ENCODE measurements at regions not wholly inside any gene's neighbourhood (a gene's known extent, or its start where the extent isn't known, plus 50 kb on each side); places are given as distances from the start of the nearest gene placed in this dataset.
"Not testable (repeated sequence)": the region's sequence is repeated elsewhere in the genome, so short reads cannot be mapped to it uniquely, and the experiment has no call there.

DNA sequence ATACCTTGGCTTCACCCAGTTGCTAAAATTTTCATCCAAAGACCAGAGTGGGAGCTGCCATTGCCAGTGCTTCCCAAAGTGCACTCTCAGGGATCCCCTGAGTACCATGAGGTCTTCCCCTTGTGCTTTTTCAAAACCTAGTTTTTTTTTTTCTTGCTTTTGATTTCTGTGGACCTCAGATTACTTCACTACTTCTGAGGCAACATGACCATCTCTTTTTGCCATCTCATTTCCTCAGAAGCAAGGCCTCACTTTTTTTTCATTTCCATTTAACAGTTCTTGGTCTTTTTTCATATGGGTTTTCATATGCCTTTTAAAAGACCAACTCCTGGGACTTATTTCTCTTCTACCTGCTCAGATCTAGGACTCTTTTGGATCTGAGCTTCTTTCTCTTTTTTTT lies 64.1 kb upstream of the MMS22L start:
- Histone ChIP-seq H3K27me3 (ENCODE audit: control insufficient read depth, insufficient read depth) (no peaks in the 10 kb centered on the region), H3K4me3 (ENCODE audit: low read length) (no peak overlapping the region), H3K4me1 (ENCODE audit: control insufficient read depth, insufficient read depth, low read length) (no peaks in the 10 kb centered on the region), H3K27ac (ENCODE audit: low read length) (no peak overlapping the region), H3K9me3 (ENCODE audit: control insufficient read depth, low read length) (no peaks in the 10 kb centered on the region)
- ATAC-seq (no peak), DNase-seq (no peak)
- intact Hi-C loops (cut with DNase I) = no loop called here

DNA sequence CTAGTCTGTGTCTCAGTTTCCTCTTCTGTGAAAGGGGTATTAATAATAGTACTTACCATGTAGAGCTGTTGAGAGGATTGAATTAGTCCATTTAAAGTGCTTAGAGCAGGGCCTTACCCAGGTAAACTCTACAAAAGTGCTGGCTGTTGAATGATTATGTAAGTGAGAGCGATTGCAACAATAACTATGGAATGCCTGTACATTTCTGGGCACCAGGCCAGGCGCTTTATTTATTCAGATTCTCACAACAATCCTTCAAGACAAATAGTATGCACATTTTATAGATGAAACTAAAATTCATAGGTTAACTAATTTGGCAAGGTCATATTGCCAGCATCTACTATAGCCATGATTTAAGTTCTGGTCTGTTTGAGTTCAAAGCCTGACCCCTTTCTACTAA lies 78.3 kb upstream of the MMS22L start:
- ATAC-seq = no peak
- no peak overlapping the region for H3K4me3 ChIP-seq (ENCODE audit: low read length)
- H3K9me3 ChIP-seq (ENCODE audit: control insufficient read depth, low read length) = no peaks in the 10 kb centered on the region
- no peak overlapping the region for H3K27ac ChIP-seq (ENCODE audit: low read length)
- WGBS = 58% methylated on average over 2 of the region's 2 CpGs
- DNase-seq = no peak
- no peaks in the 10 kb centered on the region for H3K27me3 ChIP-seq (ENCODE audit: control insufficient read depth, insufficient read depth)
- H3K4me1 ChIP-seq (ENCODE audit: control insufficient read depth, insufficient read depth, low read length) = no peaks in the 10 kb centered on the region
- intact Hi-C loops (cut with DNase I) = no loop called here

DNA sequence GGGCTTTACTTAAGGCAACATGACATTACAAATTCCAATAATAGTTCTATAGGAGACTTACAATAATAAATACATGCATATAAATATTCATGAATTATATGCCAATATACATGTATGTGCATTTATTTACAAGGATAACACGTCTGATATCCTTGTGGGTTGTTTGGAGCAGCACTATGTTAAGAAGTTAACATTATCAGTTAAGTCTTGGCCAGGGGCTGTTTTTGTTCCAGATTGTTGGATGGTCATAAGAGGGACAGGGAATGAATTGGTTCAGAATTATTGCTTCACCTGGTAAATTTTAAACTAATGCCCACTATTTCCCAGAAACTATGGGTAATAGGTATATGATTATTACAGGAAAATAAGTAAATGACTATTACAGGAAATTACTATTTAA lies 81.3 kb upstream of the MMS22L start:
- no peak overlapping the region for H3K4me3 ChIP-seq (ENCODE audit: low read length)
- intact Hi-C loops (cut with DNase I) = no loop called here
- no peaks in the 10 kb centered on the region for H3K4me1 ChIP-seq (ENCODE audit: control insufficient read depth, insufficient read depth, low read length)
- ATAC-seq = no peak
- 40% methylated on average over 1 of the region's 1 CpG for WGBS
- DNase-seq = no peak
- no peaks in the 10 kb centered on the region for H3K9me3 ChIP-seq (ENCODE audit: control insufficient read depth, low read length)
- H3K27me3 ChIP-seq (ENCODE audit: control insufficient read depth, insufficient read depth) = no peaks in the 10 kb centered on the region
- H3K27ac ChIP-seq (ENCODE audit: low read length) = no peak overlapping the region

DNA sequence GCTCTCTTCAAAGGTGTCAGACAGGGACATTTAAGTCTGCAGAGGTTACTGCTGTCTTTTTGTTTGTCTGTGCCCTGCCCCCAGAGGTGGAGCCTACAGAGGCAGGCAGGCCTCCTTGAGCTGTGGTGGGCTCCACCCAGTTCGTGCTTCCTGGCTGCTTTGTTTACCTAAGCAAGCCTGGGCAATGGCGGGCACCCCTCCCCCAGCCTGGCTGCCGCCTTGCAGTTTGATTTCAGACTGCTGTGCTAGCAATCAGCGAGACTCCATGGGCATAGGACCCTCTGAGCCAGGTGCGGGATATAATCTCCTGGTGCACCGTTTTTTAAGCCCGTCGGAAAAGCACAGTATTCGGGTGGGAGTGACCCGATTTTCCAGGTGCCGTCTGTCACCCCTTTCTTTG lies 99.1 kb upstream of the MMS22L start:
- ATAC-seq; H3K27ac ChIP-seq (ENCODE audit: low read length); H3K4me3 ChIP-seq (ENCODE audit: low read length); H3K9me3 ChIP-seq (ENCODE audit: control insufficient read depth, low read length); DNase-seq; intact Hi-C loops (cut with DNase I); H3K27me3 ChIP-seq (ENCODE audit: control insufficient read depth, insufficient read depth); H3K4me1 ChIP-seq (ENCODE audit: control insufficient read depth, insufficient read depth, low read length): not testable (repeated sequence)
- WGBS = 84% methylated on average over 10 of the region's 11 CpGs

DNA sequence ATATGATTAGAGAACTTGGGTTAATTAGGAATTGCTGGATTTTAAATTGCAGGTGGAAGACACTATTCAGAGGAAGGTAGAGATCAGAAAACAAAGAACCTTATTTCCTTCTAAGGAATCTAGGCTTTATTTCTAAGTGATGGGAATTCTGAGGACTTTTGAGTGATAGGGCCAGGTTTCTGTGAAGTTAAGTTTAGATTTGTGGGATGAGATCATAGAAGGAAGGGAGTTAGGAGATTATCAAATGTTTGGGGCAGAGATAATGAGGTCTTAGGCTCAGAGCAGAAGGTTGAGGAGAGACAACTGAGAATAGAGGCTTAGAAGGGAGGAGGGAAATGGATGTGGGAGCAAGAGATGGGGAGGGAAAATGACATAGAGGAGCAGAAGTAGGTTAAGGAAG lies 109.7 kb upstream of the MMS22L start:
- DNase-seq (no peak), ATAC-seq (no peak)
- Histone ChIP-seq H3K4me1 (ENCODE audit: control insufficient read depth, insufficient read depth, low read length) (no peaks in the 10 kb centered on the region), H3K27me3 (ENCODE audit: control insufficient read depth, insufficient read depth) (no peaks in the 10 kb centered on the region), H3K27ac (ENCODE audit: low read length) (no peak overlapping the region), H3K9me3 (ENCODE audit: control insufficient read depth, low read length) (no peaks in the 10 kb centered on the region), H3K4me3 (ENCODE audit: low read length) (no peak overlapping the region)
- intact Hi-C loops (cut with DNase I) = loop anchor here in 3 of 4 donors (5.0 to 10.0 kb wide), 4 partner anchors 205 to 328 kb away; no protein-coding TSS in a partner anchor

DNA sequence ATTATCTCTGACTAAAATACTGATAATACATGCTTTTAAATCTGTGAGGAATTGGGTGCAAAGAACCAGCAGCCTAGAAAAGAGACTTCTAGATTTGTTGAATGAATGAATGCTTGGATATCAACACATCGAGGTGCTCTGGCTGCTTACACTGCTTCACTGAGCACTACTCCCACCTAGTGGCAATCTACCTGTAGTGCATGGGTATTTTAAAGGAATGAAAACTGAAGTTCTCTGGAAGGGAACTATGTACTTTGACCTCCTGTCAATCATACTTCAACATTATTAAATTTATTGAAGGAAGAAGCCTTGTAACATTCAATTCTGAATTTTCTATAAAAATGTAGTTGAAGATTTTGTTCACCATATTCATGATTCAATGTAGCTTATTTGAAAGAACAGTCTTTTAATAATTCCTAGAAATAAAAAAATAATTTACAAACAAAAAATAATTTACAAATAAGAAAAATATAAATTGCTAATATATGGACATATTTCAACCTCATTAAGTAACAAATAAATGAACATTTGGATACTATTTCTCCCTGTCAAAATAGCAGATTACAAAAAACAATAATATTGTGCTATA lies 111.2 kb upstream of the MMS22L start:
- no peaks in the 10 kb centered on the region for H3K27me3 ChIP-seq (ENCODE audit: control insufficient read depth, insufficient read depth)
- DNase-seq (peak in 1 of 3 donors; percentile 6), ATAC-seq (peak in 1 of 2 donors; percentile 53)
- WGBS = 0% methylated on average over 1 of the region's 1 CpG
- H3K4me1 ChIP-seq (ENCODE audit: control insufficient read depth, insufficient read depth, low read length) = no peaks in the 10 kb centered on the region
- no peak overlapping the region for H3K4me3 ChIP-seq (ENCODE audit: low read length)
- H3K27ac ChIP-seq (ENCODE audit: low read length) = no peak overlapping the region
- no peaks in the 10 kb centered on the region for H3K9me3 ChIP-seq (ENCODE audit: control insufficient read depth, low read length)
- intact Hi-C loops (cut with DNase I) = loop anchor here in 3 of 4 donors (5.0 to 10.0 kb wide), 4 partner anchors 207 to 329 kb away; no protein-coding TSS in a partner anchor

DNA sequence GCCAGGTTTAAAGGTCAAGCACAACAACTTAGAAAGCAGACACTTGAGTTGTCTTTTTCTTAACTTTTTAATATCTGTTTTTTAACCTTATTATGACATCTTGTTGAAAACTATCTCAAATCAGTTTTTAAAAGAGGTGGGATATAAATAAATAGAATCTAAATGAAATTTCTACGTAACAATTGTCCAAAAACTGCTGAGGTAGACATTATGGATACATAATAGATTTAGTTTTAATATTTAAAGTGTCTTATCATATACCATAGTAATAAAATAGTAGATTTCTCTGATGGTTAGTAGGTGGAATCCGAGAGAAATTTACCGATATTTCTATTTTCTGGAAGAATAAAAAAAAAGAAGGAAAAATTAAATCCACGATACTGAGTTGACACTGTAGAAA lies 113.9 kb upstream of the MMS22L start:
- intact Hi-C loops (cut with DNase I) = loop anchor here (5.0 to 10.0 kb wide), 3 partner anchors 210 to 332 kb away; no protein-coding TSS in a partner anchor
- DNase-seq (no peak), ATAC-seq (no peak)
- WGBS = 91% methylated on average over 4 of the region's 4 CpGs
- H3K27me3 ChIP-seq (ENCODE audit: control insufficient read depth, insufficient read depth) = no peaks in the 10 kb centered on the region
- no peak overlapping the region for H3K4me3 ChIP-seq (ENCODE audit: low read length)
- H3K27ac ChIP-seq (ENCODE audit: low read length) = no peak overlapping the region
- H3K9me3 ChIP-seq (ENCODE audit: control insufficient read depth, low read length) = no peaks in the 10 kb centered on the region
- H3K4me1 ChIP-seq (ENCODE audit: control insufficient read depth, insufficient read depth, low read length) = no peaks in the 10 kb centered on the region

DNA sequence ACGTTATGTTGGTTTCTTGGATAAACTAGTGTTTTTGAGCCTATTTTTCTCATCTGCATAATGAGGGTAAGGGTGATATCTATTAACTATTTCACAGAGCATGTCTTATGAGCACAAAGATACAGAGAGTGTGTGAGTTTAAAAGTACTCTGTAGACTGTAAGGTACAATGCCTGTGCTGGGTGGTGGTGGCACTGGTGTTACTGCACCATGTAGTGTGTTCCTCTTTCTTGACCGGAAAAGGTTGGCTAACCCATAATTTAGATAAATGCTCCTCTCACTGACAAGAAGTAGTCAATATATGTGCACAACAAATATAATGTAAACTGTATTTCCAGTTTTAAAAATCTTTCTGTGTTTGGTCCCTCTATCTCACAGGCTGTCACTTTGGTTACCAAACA lies 116.2 kb upstream of the MMS22L start:
- WGBS = 92% methylated on average over 2 of the region's 2 CpGs
- H3K4me1 ChIP-seq (ENCODE audit: control insufficient read depth, insufficient read depth, low read length) = no peaks in the 10 kb centered on the region
- H3K27me3 ChIP-seq (ENCODE audit: control insufficient read depth, insufficient read depth) = no peaks in the 10 kb centered on the region
- DNase-seq (no peak), ATAC-seq (no peak)
- no peaks in the 10 kb centered on the region for H3K9me3 ChIP-seq (ENCODE audit: control insufficient read depth, low read length)
- H3K27ac ChIP-seq (ENCODE audit: low read length) = no peak overlapping the region
- intact Hi-C loops (cut with DNase I) = loop anchor here (5.0 to 10.0 kb wide), 3 partner anchors 212 to 334 kb away; no protein-coding TSS in a partner anchor
- H3K4me3 ChIP-seq (ENCODE audit: low read length) = no peak overlapping the region

DNA sequence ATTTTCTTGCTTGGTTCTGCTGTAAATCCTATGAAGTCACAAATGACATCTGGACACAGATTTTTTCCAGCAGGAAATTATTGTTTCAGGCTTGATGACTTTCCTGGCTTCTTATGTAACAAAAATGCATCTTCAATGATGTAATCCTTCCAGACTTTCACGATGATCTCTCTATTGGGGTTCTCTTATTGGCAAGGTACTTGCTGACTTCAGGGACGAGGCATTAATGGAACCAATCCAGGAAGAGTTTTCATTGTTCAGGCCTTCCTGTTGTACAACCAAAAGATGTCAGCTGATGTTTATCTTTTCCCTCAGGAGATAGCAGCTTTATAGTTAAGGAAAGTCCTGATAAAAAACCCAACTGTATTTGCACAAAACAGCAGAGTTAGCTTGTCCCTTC lies 118.5 kb upstream of the MMS22L start:
- 23% methylated on average over 2 of the region's 2 CpGs for WGBS
- ATAC-seq = peak in 1 of 2 donors; percentile 37
- Histone ChIP-seq H3K4me3 (ENCODE audit: low read length) (no peak overlapping the region), H3K27ac (ENCODE audit: low read length) (no peak overlapping the region), H3K27me3 (ENCODE audit: control insufficient read depth, insufficient read depth) (no peaks in the 10 kb centered on the region), H3K9me3 (ENCODE audit: control insufficient read depth, low read length) (no peaks in the 10 kb centered on the region), H3K4me1 (ENCODE audit: control insufficient read depth, insufficient read depth, low read length) (no peaks in the 10 kb centered on the region)
- DNase-seq = no peak
- intact Hi-C loops (cut with DNase I) = no loop called here

DNA sequence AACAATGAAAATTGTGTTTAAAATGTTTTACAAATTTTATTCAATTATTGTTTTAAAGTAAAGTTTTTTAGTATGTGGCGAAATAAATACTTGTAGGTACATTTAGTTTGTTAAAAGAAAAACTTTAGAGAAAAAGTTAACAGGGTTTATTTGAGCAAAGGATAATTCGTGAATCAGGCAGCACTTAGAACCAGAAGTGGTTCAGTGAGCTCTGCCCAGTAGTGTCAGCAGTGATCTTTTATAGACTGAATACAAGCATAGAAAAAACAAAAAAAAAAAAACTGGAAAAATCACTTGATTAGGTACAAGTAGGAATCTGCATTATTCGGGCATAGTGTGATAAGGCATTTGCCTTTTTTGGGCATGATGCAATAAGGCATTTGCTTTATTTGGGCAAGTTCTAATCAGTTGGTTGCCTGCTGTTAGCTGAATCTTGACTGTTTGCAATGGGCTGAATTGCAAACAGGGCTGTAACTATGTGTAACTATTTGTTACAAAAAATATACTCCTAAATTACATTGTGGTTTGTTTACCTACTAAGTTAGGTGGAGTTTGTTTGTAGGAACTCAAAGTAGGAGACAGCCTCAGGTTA lies 122.9 kb upstream of the MMS22L start:
- no peak for ATAC-seq
- intact Hi-C loops (cut with DNase I) = no loop called here
- 72% methylated on average over 3 of the region's 3 CpGs for WGBS

DNA sequence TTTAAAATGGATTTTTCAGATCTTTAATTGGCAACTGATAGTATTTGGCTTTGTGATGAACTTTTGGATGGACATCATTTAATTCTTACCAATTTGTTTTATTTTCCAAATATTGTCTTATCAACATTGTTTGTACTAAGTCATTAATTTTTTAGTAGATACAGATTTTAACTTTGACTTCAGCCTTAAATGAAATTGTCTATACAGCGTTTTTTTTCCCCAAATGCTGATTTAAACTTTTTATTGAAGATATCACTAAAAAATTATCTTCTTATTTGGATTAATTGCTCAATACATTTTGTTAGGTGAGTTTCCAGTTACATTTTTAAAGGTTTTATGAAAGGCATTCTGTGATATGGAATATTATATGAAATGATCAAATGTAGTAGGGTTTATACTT lies 123.6 kb upstream of the MMS22L start:
- Histone ChIP-seq H3K9me3 (ENCODE audit: control insufficient read depth, low read length) (no peaks in the 10 kb centered on the region), H3K4me1 (ENCODE audit: control insufficient read depth, insufficient read depth, low read length) (no peaks in the 10 kb centered on the region), H3K27ac (ENCODE audit: low read length) (no peak overlapping the region), H3K4me3 (ENCODE audit: low read length) (no peak overlapping the region), H3K27me3 (ENCODE audit: control insufficient read depth, insufficient read depth) (no peaks in the 10 kb centered on the region)
- 83% methylated on average over 1 of the region's 1 CpG for WGBS
- ATAC-seq (no peak), DNase-seq (no peak)
- intact Hi-C loops (cut with DNase I) = no loop called here

More for the DNA sequence above, 122.9 kb upstream of the MMS22L start:
- H3K9me3 ChIP-seq (ENCODE audit: control insufficient read depth, low read length) = no peaks in the 10 kb centered on the region
- H3K4me3 ChIP-seq (ENCODE audit: low read length) = no peak overlapping the region
- no peak overlapping the region for H3K27ac ChIP-seq (ENCODE audit: low read length)
- H3K27me3 ChIP-seq (ENCODE audit: control insufficient read depth, insufficient read depth) = no peaks in the 10 kb centered on the region
- no peak for DNase-seq
- no peaks in the 10 kb centered on the region for H3K4me1 ChIP-seq (ENCODE audit: control insufficient read depth, insufficient read depth, low read length)

DNA sequence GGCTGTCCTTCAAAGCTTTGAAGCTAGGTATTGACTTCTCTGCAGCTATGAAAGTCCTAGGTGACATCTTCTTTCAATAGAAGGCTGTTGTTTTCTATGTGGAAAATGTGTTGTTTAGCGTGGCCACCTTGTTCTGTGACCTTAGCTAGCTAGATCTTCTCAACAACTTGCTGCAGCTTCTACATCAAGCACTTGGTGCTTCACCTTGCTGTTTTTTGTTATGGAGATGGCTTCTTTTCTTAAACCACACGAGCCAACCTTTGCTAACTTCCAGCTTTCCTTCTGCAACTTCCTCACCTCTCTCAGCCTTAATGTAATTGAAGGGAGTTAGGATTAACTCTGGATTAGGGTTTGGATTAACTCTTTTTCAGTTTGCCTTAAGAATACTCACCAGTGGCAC lies 128.6 kb upstream of the MMS22L start:
- H3K4me1 ChIP-seq (ENCODE audit: control insufficient read depth, insufficient read depth, low read length) = no peaks in the 10 kb centered on the region
- WGBS = 34% methylated on average over 2 of the region's 2 CpGs
- no peak for DNase-seq
- no peaks in the 10 kb centered on the region for H3K27me3 ChIP-seq (ENCODE audit: control insufficient read depth, insufficient read depth)
- H3K27ac ChIP-seq (ENCODE audit: low read length) = no peak overlapping the region
- H3K9me3 ChIP-seq (ENCODE audit: control insufficient read depth, low read length) = no peaks in the 10 kb centered on the region
- no peak for ATAC-seq
- H3K4me3 ChIP-seq (ENCODE audit: low read length) = no peak overlapping the region
- intact Hi-C loops (cut with DNase I) = no loop called here
